IMR-90 (cell line): ENCODE measurements at regions not wholly inside any gene's neighbourhood (a gene's known extent, or its start where the extent isn't known, plus 50 kb on each side); places are given as distances from the start of the nearest gene placed in this dataset.

ENCODE experiments used
- ATAC-seq: fragments of 200-7000 bp; cut with Tn5 transposase; 2 replicates; pipeline ENCODE4 v1.9.1; 2020; ENCODE audit warnings: low read depth, mild to moderate bottlenecking, moderate library complexity
- BruUV-seq: library from RNA; stranded (reverse); fragments of 400-500 nt; replicated peaks from 2 replicates; lab custom pipeline; 2021; lab: Mats Ljungman, UMichigan
- CTCF ChIA-PET: fragments of 300-600 bp; formaldehyde crosslinking; extraction: SDS; loops from one replicate; lab custom pipeline; 2021; ENCODE audit warnings: antibody characterized with exemption; lab: Yijun Ruan, JAX
- POLR2A ChIA-PET: fragments of 300-600 bp; sonication (Branson Sonifier 250); formaldehyde crosslinking; loops from one replicate; lab custom pipeline; 2022; ENCODE audit warnings: antibody characterized with exemption; ENCODE audit not compliant: unreplicated experiment; lab: Charles Lee
- DNase-seq: peaks from one replicate; pipeline ENCODE4 v3.0.0; 2013
- H2AFZ ChIP-seq: replicated peaks from 2 replicates; pipeline ENCODE3; 2013; ENCODE audit warnings: low read length, mild to moderate bottlenecking; ENCODE audit not compliant: poor library complexity
- H2AK5ac ChIP-seq: 2 replicates; pipeline ENCODE4 v1.6.1; 2013; ENCODE audit warnings: low read depth, low read length, inconsistent platforms
- H2AK9ac ChIP-seq: replicated peaks from 2 replicates; pipeline ENCODE3; 2013; ENCODE audit warnings: mild to moderate bottlenecking, low read depth, low read length, moderate library complexity; ENCODE audit not compliant: poor library complexity
- H2BK120ac ChIP-seq: 2 replicates; pipeline ENCODE4 v1.6.1; 2013; ENCODE audit warnings: low read depth, low read length, inconsistent platforms
- H2BK15ac ChIP-seq: 3 replicates; pipeline ENCODE4 v1.6.1; 2013; ENCODE audit warnings: low read depth, low read length, inconsistent platforms
- H2BK20ac ChIP-seq: 2 replicates; pipeline ENCODE4 v1.6.1; 2013; ENCODE audit warnings: low read depth, mild to moderate bottlenecking, inconsistent platforms, low read length, moderate library complexity
- H2BK5ac ChIP-seq: 2 replicates; pipeline ENCODE4 v1.6.1; 2013; ENCODE audit warnings: mild to moderate bottlenecking, low read depth, low read length, inconsistent platforms; ENCODE audit not compliant: poor library complexity, severe bottlenecking
- H3K14ac ChIP-seq: replicated peaks from 2 replicates; pipeline ENCODE4 v1.6.1; 2013; ENCODE audit warnings: low read depth, low read length, inconsistent platforms
- H3K18ac ChIP-seq: 2 replicates; pipeline ENCODE4 v1.6.1; 2013; ENCODE audit warnings: low read depth, low read length, control low read depth
- H3K23ac ChIP-seq: 2 replicates; pipeline ENCODE4 v1.6.1; 2013; ENCODE audit warnings: low read depth, low read length, inconsistent platforms
- H3K27ac ChIP-seq: 2 replicates; pipeline ENCODE4 v1.5.1; 2013; ENCODE audit warnings: mild to moderate bottlenecking, control low read depth, low read length; ENCODE audit not compliant: insufficient read depth
- H3K27me3 ChIP-seq: 2 replicates; pipeline ENCODE4 v1.6.1; 2013; ENCODE audit warnings: low read length; ENCODE audit not compliant: control insufficient read depth, insufficient read depth
- H3K36me3 ChIP-seq: 2 replicates; pipeline ENCODE4 v1.6.1; 2013; ENCODE audit warnings: low read length, mixed read lengths; ENCODE audit not compliant: control insufficient read depth, insufficient read depth
- H3K4ac ChIP-seq: 2 replicates; pipeline ENCODE4 v1.6.1; 2013; ENCODE audit warnings: low read depth, low read length, inconsistent platforms
- H3K4me1 ChIP-seq: 2 replicates; pipeline ENCODE4 v1.6.1; 2013; ENCODE audit warnings: low read length, mixed read lengths; ENCODE audit not compliant: control insufficient read depth, insufficient read depth
- H3K4me2 ChIP-seq: 2 replicates; pipeline ENCODE4 v1.6.1; 2013; ENCODE audit warnings: low read depth, mild to moderate bottlenecking, control low read depth, low read length, moderate library complexity
- H3K4me3 ChIP-seq: 2 replicates; pipeline ENCODE4 v1.5.1; 2013; ENCODE audit warnings: low read depth, mild to moderate bottlenecking, control low read depth, low read length, moderate library complexity; ENCODE audit not compliant: insufficient read depth
- H3K56ac ChIP-seq: 2 replicates; pipeline ENCODE4 v1.6.1; 2013; ENCODE audit warnings: low read length, inconsistent platforms; ENCODE audit not compliant: insufficient read depth; ENCODE audit errors: extremely low read depth
- H3K79me1 ChIP-seq, 2 experiments: 2 replicates each; pipeline ENCODE4 v1.6.1; 2013; ENCODE audit warnings: low read length in 2 of 2, inconsistent platforms in 1 of 2, low read depth in 1 of 2
- H3K9ac ChIP-seq: 2 replicates; pipeline ENCODE4 v1.6.1; 2013; ENCODE audit warnings: low read depth, low read length, control low read depth
- H3K9me1 ChIP-seq: 2 replicates; pipeline ENCODE4 v1.6.1; 2013; ENCODE audit warnings: low read length, inconsistent platforms; ENCODE audit not compliant: insufficient read depth
- H3K9me3 ChIP-seq: 2 replicates; pipeline ENCODE4 v1.6.1; 2013; ENCODE audit warnings: low read length; ENCODE audit not compliant: control insufficient read depth, insufficient read depth
- H4K20me1 ChIP-seq: 2 replicates; pipeline ENCODE4 v1.6.1; 2013; ENCODE audit warnings: low read length, inconsistent platforms; ENCODE audit not compliant: insufficient read depth
- H4K5ac ChIP-seq: 2 replicates; pipeline ENCODE4 v1.6.1; 2013; ENCODE audit warnings: mild to moderate bottlenecking, low read depth, low read length, control low read depth
- H4K8ac ChIP-seq, 2 experiments: 2 replicates each; pipeline ENCODE4 v1.6.1; 2013; ENCODE audit warnings: low read depth in 2 of 2, low read length in 2 of 2, control low read depth in 1 of 2, inconsistent platforms in 1 of 2
- H4K91ac ChIP-seq: 2 replicates; pipeline ENCODE4 v1.6.1; 2013; ENCODE audit warnings: low read depth, low read length, inconsistent platforms; ENCODE audit not compliant: insufficient read depth
- BHLHE40 ChIP-seq: fragments of 150-350 bp; IDR thresholded peaks from 2 replicates; pipeline ENCODE4 v1.6.1; 2016; ENCODE audit warnings: mild to moderate bottlenecking, low read depth, low read length
- CHD1 ChIP-seq: IDR thresholded peaks from 2 replicates; pipeline ENCODE4 v1.6.1; 2012; ENCODE audit warnings: low read depth, low read length, improper control_type of control experiment
- MAFK ChIP-seq: IDR thresholded peaks from 2 replicates; pipeline ENCODE4 v1.6.1; 2012; ENCODE audit warnings: low read depth, low read length, improper control_type of control experiment
- MXI1 ChIP-seq: IDR thresholded peaks from 2 replicates; pipeline ENCODE4 v1.6.1; 2012; ENCODE audit warnings: low read depth, mild to moderate bottlenecking, low read length, moderate library complexity, borderline replicate concordance
- NFE2L2 ChIP-seq: fragments of 150-350 bp; IDR thresholded peaks from 2 replicates; pipeline ENCODE4 v1.6.1; 2016; ENCODE audit warnings: low read depth, mild to moderate bottlenecking, low read length
- POLR2A ChIP-seq: IDR thresholded peaks from 2 replicates; pipeline ENCODE4 v1.6.1; 2012; ENCODE audit warnings: mild to moderate bottlenecking, low read depth, low read length
- RAD21 ChIP-seq: IDR thresholded peaks from 2 replicates; pipeline ENCODE4 v1.6.1; 2012; ENCODE audit warnings: low read length, improper control_type of control experiment
- RCOR1 ChIP-seq: IDR thresholded peaks from 2 replicates; pipeline ENCODE4 v1.6.1; 2012; ENCODE audit warnings: mild to moderate bottlenecking, low read length, improper control_type of control experiment; ENCODE audit not compliant: insufficient replicate concordance
- RFX5 ChIP-seq: IDR thresholded peaks from 2 replicates; pipeline ENCODE4 v1.8.0; 2012; ENCODE audit warnings: low read depth, mild to moderate bottlenecking, low read length, moderate library complexity
- SMC3 ChIP-seq: fragments of 150-350 bp; IDR thresholded peaks from 2 replicates; pipeline ENCODE4 v1.6.1; 2016; ENCODE audit warnings: low read depth, mild to moderate bottlenecking, antibody characterized with exemption, low read length, moderate library complexity
- WGBS, 2 experiments: methylation state at CpG; one replicate each; pipeline versions ENCODE4 v1.1.5 to v1.1.7; 2013; ENCODE audit warnings: missing lambda C conversion rate in 2 of 2; ENCODE audit not compliant: insufficient read length in 1 of 2; ENCODE audit errors: extremely low coverage in 2 of 2; 5-methylcytosine and 5-hydroxymethylcytosine counted together
- dilution Hi-C: fragments of 300-500 bp; cut with HindIII; formaldehyde crosslinking; loops from one replicate; pipeline ENCODE4 v1.14.3; 2018; ENCODE audit warnings: low sequenced_read_pairs; ENCODE audit not compliant: unreplicated experiment
- in situ Hi-C: fragments of 300-500 bp; cut with MboI; formaldehyde crosslinking; loops from 3 replicates; pipeline ENCODE4 v1.14.3; 2019; ENCODE audit warnings: low sequenced_read_pairs, inconsistent platforms, mixed read lengths
- intact Hi-C: fragments of 100-400 bp; cut with micrococcal nuclease; formaldehyde crosslinking; loops from 2 replicates; pipeline ENCODE4 v1.10.0; 2022
- TF ChIP-seq, protein P1 (sequence below): fragments of 150-350 bp; IDR thresholded peaks from 2 replicates; pipeline ENCODE4 v1.6.1; 2016; ENCODE audit warnings: low read depth, mild to moderate bottlenecking, low read length, moderate library complexity, borderline replicate concordance
- TF ChIP-seq, protein P2 (sequence below): fragments of 150-350 bp; IDR thresholded peaks from 2 replicates; pipeline ENCODE4 v1.6.1; 2017; ENCODE audit warnings: mild to moderate bottlenecking, antibody characterized with exemption, low read length, low read depth
- TF ChIP-seq, protein P3 (sequence below): conservative IDR thresholded peaks from 2 replicates; pipeline ENCODE4 v1.5.1; 2012; ENCODE audit warnings: mild to moderate bottlenecking, low read depth, low read length, improper control_type of control experiment

DNA sequence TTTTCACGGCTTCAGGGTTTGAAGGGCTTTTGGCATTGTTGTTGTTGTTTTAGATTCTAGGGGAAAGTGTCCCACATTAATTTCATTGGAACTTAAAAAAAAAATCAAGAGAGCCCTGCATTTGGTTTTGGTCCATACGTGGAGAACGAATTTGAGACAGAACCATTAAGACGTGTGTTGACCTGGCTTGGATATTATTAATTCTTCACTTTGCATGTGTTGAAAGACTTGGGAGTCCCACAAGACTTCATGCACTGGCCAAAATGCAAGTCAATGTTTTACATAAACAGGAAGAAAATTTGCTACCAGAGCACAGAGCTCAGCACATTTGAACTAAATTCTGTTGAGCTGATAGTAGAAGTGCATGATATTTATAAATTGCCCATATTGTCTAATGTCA is 761.2 kb upstream of the ACVR2A start:
- in situ Hi-C loops (loop anchor here (25.0 kb wide), 1 partner anchor 829 kb away; no protein-coding TSS in a partner anchor), intact Hi-C loops (no loop called here), dilution Hi-C loops (no loop called here)
- H2BK20ac ChIP-seq, result no peak overlapping the region
- no peak overlapping the region for H2BK120ac ChIP-seq
- CTCF ChIA-PET, result interaction anchor here (1.2 to 1.4 kb wide), 2 partner anchors 14 to 829 kb away, joined by 4 read pairs; no protein-coding TSS in a partner anchor
- POLR2A ChIA-PET, result no interaction called here
- DNase-seq (no peak), ATAC-seq (no peak)
- no peak overlapping the region for H2BK5ac ChIP-seq
- H3K14ac ChIP-seq, result no peak overlapping the region
- no peaks in the 10 kb centered on the region for H3K27me3 ChIP-seq
- H4K91ac ChIP-seq, result no peak overlapping the region
- H3K4me3 ChIP-seq, result no peak overlapping the region
- H2AFZ ChIP-seq, result no peak overlapping the region
- no peaks in the 10 kb centered on the region for H4K20me1 ChIP-seq
- H3K18ac ChIP-seq, result no peak overlapping the region
- no peak overlapping the region for H4K8ac ChIP-seq
- H3K4ac ChIP-seq, result no peak overlapping the region
- no peak overlapping the region for H3K27ac ChIP-seq
- H3K9me1 ChIP-seq, result no peaks in the 10 kb centered on the region
- 87% methylated on average over 3 of the region's 4 CpGs; no CpG with 5 or more reads in 1 of the 2 experiments for WGBS, 2 experiments
- H3K4me2 ChIP-seq, result no peak overlapping the region
- no peaks in the 10 kb centered on the region; the same call in 1 of the 2 replicates for H3K4me1 ChIP-seq
- H2AK9ac ChIP-seq, result no peak overlapping the region
- H3K23ac ChIP-seq, result no peak overlapping the region
- no peaks in the 10 kb centered on the region for H3K36me3 ChIP-seq
- no peak overlapping the region for H4K5ac ChIP-seq
- TF ChIP-seq, protein P1, sequence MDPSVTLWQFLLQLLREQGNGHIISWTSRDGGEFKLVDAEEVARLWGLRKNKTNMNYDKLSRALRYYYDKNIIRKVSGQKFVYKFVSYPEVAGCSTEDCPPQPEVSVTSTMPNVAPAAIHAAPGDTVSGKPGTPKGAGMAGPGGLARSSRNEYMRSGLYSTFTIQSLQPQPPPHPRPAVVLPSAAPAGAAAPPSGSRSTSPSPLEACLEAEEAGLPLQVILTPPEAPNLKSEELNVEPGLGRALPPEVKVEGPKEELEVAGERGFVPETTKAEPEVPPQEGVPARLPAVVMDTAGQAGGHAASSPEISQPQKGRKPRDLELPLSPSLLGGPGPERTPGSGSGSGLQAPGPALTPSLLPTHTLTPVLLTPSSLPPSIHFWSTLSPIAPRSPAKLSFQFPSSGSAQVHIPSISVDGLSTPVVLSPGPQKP, result no peak
- TF ChIP-seq MAFK, result no peak
- TF ChIP-seq, protein P2, sequence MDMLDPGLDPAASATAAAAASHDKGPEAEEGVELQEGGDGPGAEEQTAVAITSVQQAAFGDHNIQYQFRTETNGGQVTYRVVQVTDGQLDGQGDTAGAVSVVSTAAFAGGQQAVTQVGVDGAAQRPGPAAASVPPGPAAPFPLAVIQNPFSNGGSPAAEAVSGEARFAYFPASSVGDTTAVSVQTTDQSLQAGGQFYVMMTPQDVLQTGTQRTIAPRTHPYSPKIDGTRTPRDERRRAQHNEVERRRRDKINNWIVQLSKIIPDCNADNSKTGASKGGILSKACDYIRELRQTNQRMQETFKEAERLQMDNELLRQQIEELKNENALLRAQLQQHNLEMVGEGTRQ, result no peak
- TF ChIP-seq RFX5, result no peak
- no peak for TF ChIP-seq CHD1
- no peak for TF ChIP-seq POLR2A
- TF ChIP-seq RCOR1, result no peak
- TF ChIP-seq, protein P3, sequence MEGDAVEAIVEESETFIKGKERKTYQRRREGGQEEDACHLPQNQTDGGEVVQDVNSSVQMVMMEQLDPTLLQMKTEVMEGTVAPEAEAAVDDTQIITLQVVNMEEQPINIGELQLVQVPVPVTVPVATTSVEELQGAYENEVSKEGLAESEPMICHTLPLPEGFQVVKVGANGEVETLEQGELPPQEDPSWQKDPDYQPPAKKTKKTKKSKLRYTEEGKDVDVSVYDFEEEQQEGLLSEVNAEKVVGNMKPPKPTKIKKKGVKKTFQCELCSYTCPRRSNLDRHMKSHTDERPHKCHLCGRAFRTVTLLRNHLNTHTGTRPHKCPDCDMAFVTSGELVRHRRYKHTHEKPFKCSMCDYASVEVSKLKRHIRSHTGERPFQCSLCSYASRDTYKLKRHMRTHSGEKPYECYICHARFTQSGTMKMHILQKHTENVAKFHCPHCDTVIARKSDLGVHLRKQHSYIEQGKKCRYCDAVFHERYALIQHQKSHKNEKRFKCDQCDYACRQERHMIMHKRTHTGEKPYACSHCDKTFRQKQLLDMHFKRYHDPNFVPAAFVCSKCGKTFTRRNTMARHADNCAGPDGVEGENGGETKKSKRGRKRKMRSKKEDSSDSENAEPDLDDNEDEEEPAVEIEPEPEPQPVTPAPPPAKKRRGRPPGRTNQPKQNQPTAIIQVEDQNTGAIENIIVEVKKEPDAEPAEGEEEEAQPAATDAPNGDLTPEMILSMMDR, result no peak
- TF ChIP-seq BHLHE40, result no peak
- no peak for TF ChIP-seq NFE2L2
- TF ChIP-seq MXI1, result no peak
- no peak for TF ChIP-seq SMC3
- no peak for TF ChIP-seq RAD21
- H3K9me3 ChIP-seq, result no peaks in the 10 kb centered on the region
- H3K79me1 ChIP-seq, result no peaks in the 10 kb centered on the region
- no peak overlapping the region for H3K56ac ChIP-seq
- no TSS peak for BruUV-seq
- H2AK5ac ChIP-seq, result no peak overlapping the region
- no peak overlapping the region for H2BK15ac ChIP-seq
- H3K9ac ChIP-seq, result no peak overlapping the region
